D721Med (cell line): ENCODE measurements at regions not wholly inside any gene's neighbourhood (a gene's known extent, or its start where the extent isn't known, plus 50 kb on each side); places are given as distances from the start of the nearest gene placed in this dataset.

Source experiments
- DNase-seq: peaks from one replicate; pipeline ENCODE4 v3.0.0; 2011; ENCODE audit warnings: low spot score; ENCODE audit not compliant: insufficient read length
- FAIRE-seq: peaks from 2 replicates; lab custom pipeline; 2011; peaks lifted over from hg19 to GRCh38; lab: Jason Lieb, UNC
- TF ChIP-seq, protein P1 (sequence below): IDR thresholded peaks from 2 replicates; pipeline ENCODE4 v1.5.1; 2012; ENCODE audit warnings: mild to moderate bottlenecking, control low read depth; ENCODE audit not compliant: insufficient read depth; ENCODE audit errors: missing control alignments

DNA sequence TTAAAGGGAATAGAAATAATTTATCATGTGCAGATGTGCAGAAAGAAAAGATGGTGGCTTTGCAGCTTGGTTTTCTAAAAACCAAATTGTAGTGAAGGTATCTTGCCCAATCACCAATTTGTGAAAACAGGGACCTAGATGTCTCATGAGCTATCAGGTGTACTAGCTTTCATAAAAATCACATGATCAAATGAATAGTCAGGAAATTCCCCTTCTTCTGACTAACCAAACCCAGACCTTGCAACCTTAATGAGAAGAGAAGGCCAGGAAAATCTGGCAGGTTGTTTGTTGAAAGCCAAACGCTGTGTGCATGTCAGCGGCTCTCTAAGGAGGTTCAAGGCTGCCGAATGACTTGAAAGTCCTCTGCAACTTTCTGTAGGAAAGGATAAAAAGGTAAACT lies 304.4 kb upstream of the NRP1 start:
- DNase-seq (no peak), FAIRE-seq (no peak)
- TF ChIP-seq, protein P1, sequence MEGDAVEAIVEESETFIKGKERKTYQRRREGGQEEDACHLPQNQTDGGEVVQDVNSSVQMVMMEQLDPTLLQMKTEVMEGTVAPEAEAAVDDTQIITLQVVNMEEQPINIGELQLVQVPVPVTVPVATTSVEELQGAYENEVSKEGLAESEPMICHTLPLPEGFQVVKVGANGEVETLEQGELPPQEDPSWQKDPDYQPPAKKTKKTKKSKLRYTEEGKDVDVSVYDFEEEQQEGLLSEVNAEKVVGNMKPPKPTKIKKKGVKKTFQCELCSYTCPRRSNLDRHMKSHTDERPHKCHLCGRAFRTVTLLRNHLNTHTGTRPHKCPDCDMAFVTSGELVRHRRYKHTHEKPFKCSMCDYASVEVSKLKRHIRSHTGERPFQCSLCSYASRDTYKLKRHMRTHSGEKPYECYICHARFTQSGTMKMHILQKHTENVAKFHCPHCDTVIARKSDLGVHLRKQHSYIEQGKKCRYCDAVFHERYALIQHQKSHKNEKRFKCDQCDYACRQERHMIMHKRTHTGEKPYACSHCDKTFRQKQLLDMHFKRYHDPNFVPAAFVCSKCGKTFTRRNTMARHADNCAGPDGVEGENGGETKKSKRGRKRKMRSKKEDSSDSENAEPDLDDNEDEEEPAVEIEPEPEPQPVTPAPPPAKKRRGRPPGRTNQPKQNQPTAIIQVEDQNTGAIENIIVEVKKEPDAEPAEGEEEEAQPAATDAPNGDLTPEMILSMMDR = no peak

DNA sequence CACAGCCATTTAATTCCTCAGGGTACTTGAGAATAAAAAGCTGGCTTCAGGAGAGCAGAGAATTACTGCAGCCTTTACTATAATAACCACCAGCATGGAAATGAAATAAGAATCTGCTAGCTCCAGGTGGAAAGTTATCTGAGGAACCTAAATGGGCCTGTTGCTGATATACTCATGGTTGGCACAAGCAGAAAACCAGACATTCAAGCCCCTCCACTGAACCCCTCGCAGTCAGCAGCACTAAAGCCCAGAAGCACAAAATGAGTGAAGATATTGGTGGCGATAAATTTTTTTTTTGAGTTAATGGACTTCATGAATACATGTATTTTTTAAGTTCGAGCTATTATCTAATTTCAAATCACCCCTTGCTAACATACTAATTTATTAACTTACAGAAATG lies 303.9 kb upstream of the NRP1 start:
- DNase-seq (no peak), FAIRE-seq (no peak)
- TF ChIP-seq, protein P1 = no peak

DNA sequence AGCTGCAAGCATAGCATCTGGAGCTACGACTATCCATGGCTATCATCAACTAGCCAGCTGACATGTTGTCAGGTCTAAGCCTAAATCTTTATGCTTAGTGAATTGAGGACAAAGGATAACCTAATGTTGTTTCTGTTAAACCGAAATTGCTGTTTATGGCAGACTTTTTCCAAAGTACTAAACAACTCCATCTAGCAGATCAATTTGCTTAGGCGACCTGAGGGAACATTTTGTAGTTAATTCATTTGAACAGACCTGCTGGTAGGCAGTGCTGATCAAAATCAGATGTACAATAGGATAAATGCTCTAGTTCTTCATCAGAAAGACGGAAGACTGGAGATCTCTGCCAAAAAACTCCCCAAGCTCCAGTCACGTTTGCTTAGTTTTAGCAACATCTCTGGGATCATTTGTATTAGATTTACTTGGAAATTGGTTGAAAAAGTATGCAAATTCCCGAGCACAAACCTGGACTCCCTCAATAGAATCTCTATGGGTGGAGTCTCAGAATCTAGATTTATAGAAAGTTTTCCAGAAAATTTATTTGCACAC lies 301.6 kb upstream of the NRP1 start:
- no peak for FAIRE-seq
- DNase-seq = no peak
- TF ChIP-seq, protein P1 = no peak

DNA sequence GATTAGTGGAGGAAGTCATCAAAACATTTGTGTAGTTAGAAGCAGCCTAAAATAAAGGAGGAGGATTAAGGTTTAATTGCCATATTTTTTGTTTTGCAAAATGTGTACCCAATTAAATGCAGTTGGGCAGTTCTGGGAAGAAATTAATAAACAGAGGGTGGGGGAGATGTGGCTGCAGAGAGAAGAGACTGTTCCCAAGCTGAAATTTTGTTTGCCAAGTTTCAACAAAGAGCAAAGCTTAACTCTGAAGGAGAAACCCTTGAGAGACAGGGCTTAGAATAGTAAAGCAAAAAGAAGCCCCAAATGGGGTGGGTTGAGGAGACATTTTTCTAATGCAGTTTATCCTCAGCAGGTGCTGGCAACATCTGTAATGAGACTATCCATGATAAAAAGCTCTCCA lies 298.0 kb upstream of the NRP1 start:
- TF ChIP-seq, protein P1 = no peak
- FAIRE-seq = no peak

DNA sequence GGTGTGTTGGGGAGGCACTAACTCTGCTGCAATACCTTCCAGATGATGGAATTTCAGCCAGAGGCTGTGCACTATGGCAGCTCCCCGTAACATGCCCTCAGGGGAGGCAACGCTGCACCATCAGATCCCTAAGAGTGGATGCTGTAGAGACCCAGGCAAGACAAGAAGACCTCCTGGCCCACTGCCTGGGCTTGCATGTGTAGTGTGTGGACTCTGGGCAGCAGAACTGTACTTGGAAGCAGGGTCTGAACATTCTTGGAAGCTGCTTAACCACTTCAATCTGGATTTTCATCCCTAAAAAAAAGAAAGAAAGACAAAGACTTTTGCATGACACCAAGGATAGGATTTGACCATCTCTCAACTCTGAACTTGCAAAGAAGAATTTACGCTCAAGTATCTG lies 297.5 kb upstream of the NRP1 start:
- DNase-seq (no peak), FAIRE-seq (no peak)
- TF ChIP-seq, protein P1 = no peak

More for the DNA sequence above, 298.0 kb upstream of the NRP1 start:
- no peak for DNase-seq

DNA sequence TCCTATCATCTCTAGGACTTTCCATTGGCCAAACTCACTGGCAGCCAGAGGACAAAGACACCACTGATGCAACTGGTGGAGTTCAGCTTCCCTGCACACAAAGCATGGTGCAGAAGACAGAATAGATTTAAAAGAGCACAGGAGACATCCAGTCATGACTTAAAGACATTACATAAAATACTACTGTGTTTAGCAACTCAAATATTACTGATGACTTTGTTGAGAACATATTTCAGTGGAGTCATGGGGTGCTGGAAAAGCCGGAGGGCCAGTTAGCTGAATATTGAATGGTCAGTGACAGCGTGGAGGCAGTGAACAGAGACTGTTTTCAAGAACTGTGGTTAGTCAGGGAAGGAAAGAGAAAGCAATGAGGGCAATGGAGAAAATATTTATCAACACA lies 296.3 kb upstream of the NRP1 start:
- FAIRE-seq (no peak), DNase-seq (no peak)
- TF ChIP-seq, protein P1 = no peak

DNA sequence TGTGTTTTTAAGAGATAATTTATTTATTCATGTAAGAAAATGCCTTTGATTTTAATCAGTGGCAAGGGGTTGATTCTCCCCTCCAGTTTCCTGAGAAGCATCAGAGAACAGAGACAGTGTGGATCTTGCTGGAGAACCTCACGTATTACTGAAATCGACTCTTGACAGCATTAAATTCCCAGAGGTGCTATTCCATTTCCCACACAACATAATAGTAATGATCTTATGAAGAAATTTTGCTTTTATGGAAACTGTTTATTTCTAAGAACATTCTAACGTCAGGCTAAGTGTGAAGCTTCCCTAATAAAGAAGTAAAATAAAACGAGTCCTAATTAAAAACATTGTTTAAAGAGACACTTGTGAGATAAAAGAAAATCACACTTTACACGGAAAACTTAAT lies 293.1 kb upstream of the NRP1 start:
- DNase-seq = no peak
- TF ChIP-seq, protein P1 = no peak
- FAIRE-seq = no peak
